CD4-positive, alpha-beta T cell treated with Interleukin-6 for 4 hours (primary cell): ENCODE measurements at regions not wholly inside any gene's neighbourhood (a gene's known extent, or its start where the extent isn't known, plus 50 kb on each side); places are given as distances from the start of the nearest gene placed in this dataset.
"Not testable (repeated sequence)": the region's sequence is repeated elsewhere in the genome, so short reads cannot be mapped to it uniquely, and the experiment has no call there.

Experiments
- DNase-seq: peaks from one replicate; pipeline ENCODE4 v3.0.0-alpha.2; 2020; ENCODE audit warnings: mixed read lengths

GRCh38 chr7:131787101-131787500 is 230.7 kb upstream of the PODXL start:
- DNase-seq: no peak

- no peak for DNase-seq
Observed at GRCh38 chr7:131786204-131786603, 229.8 kb upstream of the PODXL start.

GRCh38 chr7:131778601-131779000 is 222.2 kb upstream of the PODXL start:
- no peak for DNase-seq

- no peak for DNase-seq
Observed at GRCh38 chr7:131774419-131775220, 218.2 kb upstream of the PODXL start.

GRCh38 chr7:131773413-131773812 is 217.0 kb upstream of the PODXL start:
- no peak for DNase-seq

- DNase-seq: no peak
Observed at GRCh38 chr7:131769241-131769640, 212.8 kb upstream of the PODXL start.

- no peak for DNase-seq
Observed at GRCh38 chr7:131767591-131767990, 211.2 kb upstream of the PODXL start.

- no peak for DNase-seq
Observed at GRCh38 chr7:131765575-131765974, 209.1 kb upstream of the PODXL start.

GRCh38 chr7:131764143-131764775 is 207.8 kb upstream of the PODXL start:
- no peak for DNase-seq

- DNase-seq: no peak
Observed at GRCh38 chr7:131762753-131763152, 206.3 kb upstream of the PODXL start.

GRCh38 chr7:131755801-131756200 is 199.4 kb upstream of the PODXL start:
- not testable (repeated sequence) for DNase-seq

- no peak for DNase-seq
Observed at GRCh38 chr7:131753620-131754222, 197.3 kb upstream of the PODXL start.

- DNase-seq: no peak
Observed at GRCh38 chr7:131747658-131748232, 191.3 kb upstream of the PODXL start.

- no peak for DNase-seq
Observed at GRCh38 chr7:131745390-131746248, 189.2 kb upstream of the PODXL start.

GRCh38 chr7:131741446-131741845 is 185.0 kb upstream of the PODXL start:
- DNase-seq: no peak

GRCh38 chr7:131737746-131738465 is 181.5 kb upstream of the PODXL start:
- DNase-seq: no peak

- DNase-seq: no peak
Observed at GRCh38 chr7:131735101-131735500, 178.7 kb upstream of the PODXL start.

- DNase-seq: no peak
Observed at GRCh38 chr7:131733604-131734003, 177.2 kb upstream of the PODXL start.

- no peak for DNase-seq
Observed at GRCh38 chr7:131727189-131727588, 170.8 kb upstream of the PODXL start.

GRCh38 chr7:131726686-131727085 is 170.3 kb upstream of the PODXL start:
- DNase-seq: no peak

- no peak for DNase-seq
Observed at GRCh38 chr7:131726031-131726430, 169.6 kb upstream of the PODXL start.

GRCh38 chr7:131724776-131725345 is 168.4 kb upstream of the PODXL start:
- no peak for DNase-seq
